Endothelial cell of umbilical vein (primary cell): ENCODE measurements at regions not wholly inside any gene's neighbourhood (a gene's known extent, or its start where the extent isn't known, plus 50 kb on each side); places are given as distances from the start of the nearest gene placed in this dataset.

Experiments
- BruUV-seq: library from RNA; stranded (reverse); fragments of 400-500 nt; replicated peaks from 2 replicates; lab custom pipeline; 2021; lab: Mats Ljungman, UMichigan
- CTCF ChIA-PET: fragments of 300-600, 350-600 bp; sonication (Branson Sonifier 250); formaldehyde crosslinking; loops from one replicate; lab custom pipeline; 2021; ENCODE audit warnings: antibody characterized with exemption, inconsistent platforms; lab: Charles Lee
- POLR2A ChIA-PET: fragments of 300-600, 350-600 bp; sonication (Branson Sonifier 250); formaldehyde crosslinking; loops from one replicate; lab custom pipeline; 2021; ENCODE audit warnings: antibody characterized with exemption, inconsistent platforms; lab: Charles Lee
- DNase-seq: peaks from one replicate; pipeline ENCODE4 v3.0.0-alpha.2; 2011; ENCODE audit warnings: low read depth, low spot score
- FAIRE-seq: peaks from 2 replicates; lab custom pipeline; 2011; peaks lifted over from hg19 to GRCh38; lab: Jason Lieb, UNC
- H2AFZ ChIP-seq: 2 replicates; pipeline ENCODE4 v1.6.0; 2012; ENCODE audit warnings: low read depth, low read length, control low read depth, inconsistent platforms
- H3K27ac ChIP-seq: 2 replicates; pipeline ENCODE4 v1.5.1; 2011; ENCODE audit warnings: low read depth, mild to moderate bottlenecking, control low read depth, low read length, moderate library complexity; ENCODE audit not compliant: insufficient read depth
- H3K27me3 ChIP-seq, 2 experiments: 2 replicates each; pipeline versions ENCODE4 v1.6.0 to v1.6.1; 2011; ENCODE audit warnings: low read length in 2 of 2, mixed read lengths in 1 of 2; ENCODE audit not compliant: control insufficient read depth in 2 of 2, insufficient read depth in 2 of 2
- H3K36me3 ChIP-seq, 2 experiments: 2 replicates in 1 of 2; 3 replicates in 1 of 2; pipeline ENCODE4 v1.5.1; 2011; ENCODE audit warnings: low read length in 2 of 2, mild to moderate bottlenecking in 1 of 2, moderate library complexity in 1 of 2; ENCODE audit not compliant: control insufficient read depth in 2 of 2, insufficient read depth in 2 of 2; ENCODE audit errors: extremely low read depth in 1 of 2
- H3K4me1 ChIP-seq: 3 replicates; pipeline ENCODE4 v1.5.1; 2011; ENCODE audit warnings: mild to moderate bottlenecking, low read length; ENCODE audit not compliant: control insufficient read depth, insufficient read depth; ENCODE audit errors: extremely low read depth
- H3K4me2 ChIP-seq: 2 replicates; pipeline ENCODE4 v1.6.1; 2011; ENCODE audit warnings: low read length, control low read depth, mixed read lengths; ENCODE audit not compliant: insufficient read depth
- H3K4me3 ChIP-seq, 3 experiments: fragments of 200-600 bp in 1 of 3; sonication (generic), shearing (Covaris generic) in 1 of 3; replicated peaks in 1 of 3; 2 replicates each; pipeline ENCODE4 v1.5.1; 2011 to 2016; ENCODE audit warnings: control low read depth in 3 of 3, low read length in 3 of 3, mild to moderate bottlenecking in 2 of 3, inconsistent platforms in 1 of 3, low read depth in 1 of 3, moderate library complexity in 1 of 3; ENCODE audit not compliant: insufficient read depth in 1 of 3
- H3K79me2 ChIP-seq: 2 replicates; pipeline ENCODE4 v1.6.0; 2012; ENCODE audit warnings: low read length, inconsistent platforms; ENCODE audit not compliant: control insufficient read depth, insufficient read depth
- H3K9ac ChIP-seq: replicated peaks from 2 replicates; pipeline ENCODE3; 2011; ENCODE audit warnings: low read length, control low read depth; ENCODE audit not compliant: insufficient read depth; ENCODE audit errors: extremely low read depth
- H3K9me1 ChIP-seq: replicated peaks from 3 replicates; pipeline ENCODE4 v1.6.0; 2011; ENCODE audit warnings: mild to moderate bottlenecking, low read length; ENCODE audit not compliant: control insufficient read depth, insufficient read depth; ENCODE audit errors: extremely low read depth
- H3K9me3 ChIP-seq: replicated peaks from 2 replicates; pipeline ENCODE4 v1.5.1; 2012; ENCODE audit warnings: low read length, inconsistent platforms; ENCODE audit not compliant: control insufficient read depth, insufficient read depth
- H4K20me1 ChIP-seq: replicated peaks from 2 replicates; pipeline ENCODE3; 2011; ENCODE audit warnings: mild to moderate bottlenecking, low read length; ENCODE audit not compliant: control insufficient read depth, insufficient read depth; ENCODE audit errors: extremely low read depth
- EZH2 ChIP-seq: IDR thresholded peaks from 2 replicates; pipeline ENCODE4 v1.6.1; 2012; ENCODE audit warnings: borderline replicate concordance, low read depth, mild to moderate bottlenecking, moderate library complexity, low read length, inconsistent platforms; ENCODE audit not compliant: severe bottlenecking
- FOS ChIP-seq: IDR thresholded peaks from 2 replicates; pipeline ENCODE4 v1.6.1; 2011; ENCODE audit warnings: mild to moderate bottlenecking, low read length, moderate library complexity, borderline replicate concordance; ENCODE audit not compliant: insufficient read depth
- GATA2 ChIP-seq: IDR thresholded peaks from 2 replicates; pipeline ENCODE4 v1.7.0; 2011; ENCODE audit warnings: low read depth, mild to moderate bottlenecking, moderate library complexity, mixed read lengths, low read length; ENCODE audit not compliant: insufficient read length, insufficient read depth
- JUN ChIP-seq: IDR thresholded peaks from 2 replicates; pipeline ENCODE4 v1.6.1; 2011; ENCODE audit warnings: borderline replicate concordance, low read depth; ENCODE audit not compliant: insufficient read length, insufficient read depth
- MYC ChIP-seq: IDR thresholded peaks from one replicate; pipeline ENCODE4 v1.6.1; 2011; ENCODE audit warnings: mild to moderate bottlenecking, low read depth, low read length
- POLR2A ChIP-seq: IDR thresholded peaks from 2 replicates; pipeline ENCODE4 v1.6.1; 2012; ENCODE audit warnings: low read depth, mild to moderate bottlenecking, control low read depth, low read length
- POLR2AphosphoS5 ChIP-seq: IDR thresholded peaks from 2 replicates; pipeline ENCODE4 v1.6.1; 2012; ENCODE audit warnings: low read depth, mild to moderate bottlenecking, control low read depth, low read length, moderate library complexity; ENCODE audit not compliant: insufficient read depth
- dilution Hi-C: fragments of 300-500 bp; cut with MboI; formaldehyde crosslinking; loops from one replicate; pipeline ENCODE4 v1.15.0; 2019; ENCODE audit warnings: low sequenced_read_pairs; ENCODE audit not compliant: extremely low pct_ligation_motif_present
- intact Hi-C: fragments of 100-400 bp; cut with micrococcal nuclease; formaldehyde crosslinking; loops from one replicate; pipeline ENCODE4 v1.10.0; 2022
- TF ChIP-seq, protein P1 (sequence below), 2 donors: IDR thresholded peaks; 1 replicate in 1 of 2; 2 replicates in 1 of 2; pipeline ENCODE4 v1.5.1; 2011; ENCODE audit warnings: low read length in 2 of 2, mild to moderate bottlenecking in 2 of 2, moderate library complexity in 2 of 2, control low read depth in 1 of 2, inconsistent platforms in 1 of 2, low read depth in 1 of 2; ENCODE audit not compliant: insufficient read depth in 1 of 2; ENCODE audit errors: extremely low read depth in 1 of 2
- TF ChIP-seq, protein P2 (sequence below): IDR thresholded peaks from 2 replicates; pipeline ENCODE4 v1.6.1; 2011; ENCODE audit not compliant: insufficient read depth, insufficient read length

DNA sequence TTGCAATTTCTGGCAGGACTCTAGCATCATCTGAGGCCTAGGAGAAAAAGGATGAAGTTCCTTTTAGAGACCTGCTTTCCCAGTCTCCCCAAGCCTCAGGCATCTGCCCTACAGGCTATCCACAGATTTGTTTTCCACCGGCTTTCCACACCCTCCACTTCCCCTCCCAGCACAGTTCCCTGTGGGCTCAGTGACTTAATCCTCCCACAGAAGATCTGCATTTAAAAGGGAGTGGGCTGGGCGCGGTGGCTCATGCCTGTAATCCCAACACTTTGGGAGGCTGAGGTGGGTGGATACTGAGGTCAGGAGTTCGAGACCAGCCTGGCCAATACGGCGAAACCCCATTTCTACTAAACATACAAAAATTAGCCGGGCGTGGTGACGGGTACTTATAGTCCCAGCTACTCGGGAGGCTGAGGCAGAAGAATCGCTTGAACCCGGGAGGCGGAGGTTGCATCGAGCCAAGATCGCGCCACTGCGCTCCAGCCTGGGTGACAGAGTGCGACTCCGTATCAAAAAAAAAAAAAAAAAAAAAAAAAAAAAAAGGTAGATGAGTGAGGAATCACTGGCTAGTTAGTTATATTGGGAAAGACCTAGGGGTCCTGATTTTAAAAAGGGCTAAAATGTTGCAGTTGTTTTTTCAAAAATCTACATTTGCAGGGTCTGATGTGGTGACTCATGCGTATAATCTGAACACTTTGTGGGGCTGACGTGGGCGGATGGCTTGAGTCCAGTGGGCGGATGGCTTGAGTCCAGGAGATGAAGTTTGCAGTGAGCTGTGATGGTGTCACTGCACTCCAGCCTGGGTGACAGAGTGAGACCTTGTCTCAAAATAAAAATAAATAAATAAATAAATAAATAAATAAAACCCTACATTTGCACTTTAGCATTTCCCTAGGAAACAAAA, 119.5 kb downstream of the BAMBI start:
- Histone ChIP-seq H3K27ac (no peak overlapping the region), H3K79me2 (no peaks in the 10 kb centered on the region), H4K20me1 (no peaks in the 10 kb centered on the region), H3K9ac (no peak overlapping the region), H3K4me2 (no peak overlapping the region), H3K9me3 (no peaks in the 10 kb centered on the region), H3K4me1 (no peaks in the 10 kb centered on the region), H3K4me3 (no peak overlapping the region), H3K36me3 (no peaks in the 10 kb centered on the region), H3K27me3 (peaks cover 7 to 8% of the 10 kb centered on the region in 2 experiments), H2AFZ (no peak overlapping the region), H3K9me1 (no peaks in the 10 kb centered on the region)
- dilution Hi-C loops = no loop called here
- intact Hi-C loops = no loop called here
- POLR2A ChIA-PET = no interaction called here
- TF ChIP-seq FOS (no peak), GATA2 (no peak)
- BruUV-seq = no TSS peak
- FAIRE-seq = no peak
- no peak for DNase-seq
- CTCF ChIA-PET = interaction anchor here (0.6 kb wide), 1 partner anchor 114 kb away, joined by 3 read pairs; no protein-coding TSS in a partner anchor

DNA sequence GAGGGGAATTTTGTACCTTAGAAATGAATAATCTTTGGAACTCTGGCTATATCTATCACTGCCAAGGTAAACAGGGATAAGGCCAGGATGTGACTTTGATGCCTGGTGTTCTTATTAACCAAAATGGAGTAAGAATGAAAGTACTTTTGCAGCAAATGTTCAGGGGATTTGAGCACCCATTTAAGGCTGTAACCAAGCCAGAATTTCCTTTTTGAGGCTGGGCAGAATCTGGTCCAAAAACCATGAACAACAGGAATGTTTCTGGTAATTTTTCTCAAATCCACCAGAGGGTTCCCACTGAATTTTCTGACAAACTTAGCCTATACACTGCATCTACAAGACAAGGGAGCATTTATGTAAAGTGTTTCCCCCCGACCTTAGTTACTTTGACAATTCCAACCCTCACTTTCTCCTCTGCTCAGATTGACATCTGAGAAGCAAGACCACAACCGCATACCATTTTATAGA, 120.6 kb downstream of the BAMBI start:
- no peaks in the 10 kb centered on the region for H3K36me3 ChIP-seq
- intact Hi-C loops = no loop called here
- FAIRE-seq (no peak), DNase-seq (no peak)
- H3K4me2 ChIP-seq = no peak overlapping the region
- no peaks in the 10 kb centered on the region for H3K9me3 ChIP-seq
- H3K79me2 ChIP-seq = no peaks in the 10 kb centered on the region
- H3K4me3 ChIP-seq = no peak overlapping the region
- H2AFZ ChIP-seq = no peak overlapping the region
- BruUV-seq = no TSS peak
- peaks cover 7 to 8% of the 10 kb centered on the region in 2 experiments for H3K27me3 ChIP-seq
- no peaks in the 10 kb centered on the region for H4K20me1 ChIP-seq
- H3K9ac ChIP-seq = no peak overlapping the region
- no peaks in the 10 kb centered on the region for H3K9me1 ChIP-seq
- no peak overlapping the region for H3K27ac ChIP-seq
- ChIA-PET POLR2A (no interaction called here), CTCF (interaction anchor here (0.6 kb wide), 1 partner anchor 113 kb away, joined by 3 read pairs; no protein-coding TSS in a partner anchor)
- dilution Hi-C loops = no loop called here
- no peaks in the 10 kb centered on the region for H3K4me1 ChIP-seq
- TF ChIP-seq EZH2 = no peak
- TF ChIP-seq, protein P1, sequence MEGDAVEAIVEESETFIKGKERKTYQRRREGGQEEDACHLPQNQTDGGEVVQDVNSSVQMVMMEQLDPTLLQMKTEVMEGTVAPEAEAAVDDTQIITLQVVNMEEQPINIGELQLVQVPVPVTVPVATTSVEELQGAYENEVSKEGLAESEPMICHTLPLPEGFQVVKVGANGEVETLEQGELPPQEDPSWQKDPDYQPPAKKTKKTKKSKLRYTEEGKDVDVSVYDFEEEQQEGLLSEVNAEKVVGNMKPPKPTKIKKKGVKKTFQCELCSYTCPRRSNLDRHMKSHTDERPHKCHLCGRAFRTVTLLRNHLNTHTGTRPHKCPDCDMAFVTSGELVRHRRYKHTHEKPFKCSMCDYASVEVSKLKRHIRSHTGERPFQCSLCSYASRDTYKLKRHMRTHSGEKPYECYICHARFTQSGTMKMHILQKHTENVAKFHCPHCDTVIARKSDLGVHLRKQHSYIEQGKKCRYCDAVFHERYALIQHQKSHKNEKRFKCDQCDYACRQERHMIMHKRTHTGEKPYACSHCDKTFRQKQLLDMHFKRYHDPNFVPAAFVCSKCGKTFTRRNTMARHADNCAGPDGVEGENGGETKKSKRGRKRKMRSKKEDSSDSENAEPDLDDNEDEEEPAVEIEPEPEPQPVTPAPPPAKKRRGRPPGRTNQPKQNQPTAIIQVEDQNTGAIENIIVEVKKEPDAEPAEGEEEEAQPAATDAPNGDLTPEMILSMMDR (IDR thresholded peaks at IDR 0.05; ENCODE audit: extremely low read depth in 1 of 2, insufficient read depth in 1 of 2, low read depth in 1 of 2, low read length in 2 of 2) = no peak
- TF ChIP-seq MYC = no peak
- no peak for TF ChIP-seq GATA2
- TF ChIP-seq, protein P2, sequence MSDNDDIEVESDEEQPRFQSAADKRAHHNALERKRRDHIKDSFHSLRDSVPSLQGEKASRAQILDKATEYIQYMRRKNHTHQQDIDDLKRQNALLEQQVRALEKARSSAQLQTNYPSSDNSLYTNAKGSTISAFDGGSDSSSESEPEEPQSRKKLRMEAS = no peak
- no peak for TF ChIP-seq FOS
- TF ChIP-seq JUN = no peak
- no peak for TF ChIP-seq POLR2A
- TF ChIP-seq POLR2AphosphoS5 = no peak
